GM21619 (cell line): ENCODE measurements at regions not wholly inside any gene's neighbourhood (a gene's known extent, or its start where the extent isn't known, plus 50 kb on each side); places are given as distances from the start of the nearest gene placed in this dataset.
"Not testable (repeated sequence)": the region's sequence is repeated elsewhere in the genome, so short reads cannot be mapped to it uniquely, and the experiment has no call there.

Source experiments
- ATAC-seq: cut with Tn5 transposase; IDR thresholded peaks from one replicate; pipeline ENCODE4 v1.9.1; 2021; ENCODE audit not compliant: unreplicated experiment

- no peak for ATAC-seq
Measured at GRCh38 chr11:109480251-109480650, 58.3 kb downstream of the C11orf87 start.

DNA sequence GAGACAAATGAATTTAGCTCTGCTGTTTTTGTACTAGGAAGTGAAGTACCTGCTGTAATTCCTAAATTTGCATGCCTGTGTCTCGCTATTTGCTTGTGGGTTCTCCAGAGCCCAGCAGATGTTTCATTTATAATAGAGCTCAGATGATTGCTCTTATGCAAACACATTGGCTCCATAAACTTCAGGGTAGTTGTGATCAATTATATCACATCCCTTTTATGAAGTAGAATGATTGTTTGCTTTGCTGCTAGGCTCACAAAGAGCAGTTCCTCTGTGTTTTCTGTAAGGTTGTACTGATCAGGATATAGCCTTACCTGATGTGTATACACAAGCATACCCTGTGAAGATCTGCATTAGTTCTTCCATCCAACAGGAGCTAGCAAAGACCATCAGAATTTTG, 64.1 kb downstream of the C11orf87 start:
- no peak for ATAC-seq

GRCh38 chr11:109490953-109491635, 69.1 kb downstream of the C11orf87 start:
- ATAC-seq = no peak

GRCh38 chr11:109506115-109506514, 84.1 kb downstream of the C11orf87 start:
- no peak for ATAC-seq

GRCh38 chr11:109507331-109507730, 85.3 kb downstream of the C11orf87 start:
- no peak for ATAC-seq

- no peak for ATAC-seq
Measured at GRCh38 chr11:109507836-109508561, 86.0 kb downstream of the C11orf87 start.

- ATAC-seq = no peak
Measured at GRCh38 chr11:109508943-109509342, 87.0 kb downstream of the C11orf87 start.

DNA sequence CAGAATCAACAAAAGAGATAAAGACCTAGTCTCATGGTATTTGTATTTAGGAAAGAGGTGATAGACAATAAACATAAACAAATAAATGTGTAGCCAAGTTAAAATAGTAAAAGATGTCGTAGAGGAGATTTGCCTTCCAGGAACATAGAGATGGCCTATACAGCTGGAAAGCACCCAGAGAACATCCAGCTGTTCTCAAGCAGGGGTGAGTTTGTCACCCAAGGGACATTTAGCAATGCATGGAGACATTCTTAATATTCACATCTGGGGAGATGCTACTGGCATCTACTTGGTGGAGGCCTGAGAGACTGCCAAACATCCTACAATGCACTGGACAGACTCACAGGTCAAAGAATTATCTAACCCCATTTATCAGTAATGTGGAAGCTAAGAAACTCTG, 88.3 kb downstream of the C11orf87 start:
- ATAC-seq = no peak

- no peak for ATAC-seq
Measured at GRCh38 chr11:109511598-109511997, 89.6 kb downstream of the C11orf87 start.

DNA sequence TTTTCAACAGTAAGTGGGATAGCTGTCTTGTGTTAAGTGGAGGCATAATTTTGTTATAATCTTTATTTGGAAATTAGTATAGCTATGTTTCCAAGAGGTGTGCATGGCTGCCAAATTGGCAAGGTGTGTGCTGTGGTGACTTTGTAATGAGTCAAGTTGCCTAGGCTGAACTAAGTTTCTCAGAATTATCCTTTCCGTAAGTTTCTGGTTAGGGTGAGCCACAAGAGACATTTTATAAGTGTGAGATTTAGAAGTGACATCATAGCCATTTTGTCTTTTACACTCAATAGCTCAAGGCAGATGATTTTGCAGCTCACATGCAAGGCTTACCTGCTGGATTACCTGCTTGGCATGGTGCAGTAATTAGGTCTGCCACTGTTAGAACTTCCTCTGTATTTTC, 90.3 kb downstream of the C11orf87 start:
- ATAC-seq = no peak

DNA sequence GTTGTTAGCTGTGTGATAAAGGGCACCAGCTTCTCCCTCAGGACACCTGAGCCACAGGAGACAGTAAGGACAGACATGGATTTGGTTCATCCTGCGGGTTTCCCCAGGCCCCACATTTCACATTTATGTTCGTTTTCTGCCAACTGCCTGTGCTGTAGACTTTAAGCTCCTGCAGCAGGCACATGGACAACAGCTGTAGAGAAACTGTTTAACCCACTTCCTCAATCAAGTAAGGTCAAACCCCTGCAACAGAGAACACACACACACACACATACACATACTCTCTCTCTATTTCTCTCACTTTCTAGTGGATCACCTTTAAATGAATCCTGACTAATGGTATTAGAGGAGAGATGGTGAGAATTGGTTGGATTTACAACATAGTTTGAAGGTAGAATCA, 90.7 kb downstream of the C11orf87 start:
- ATAC-seq = no peak

- ATAC-seq = no peak
Measured at GRCh38 chr11:109514313-109515018, 92.5 kb downstream of the C11orf87 start.

GRCh38 chr11:109519253-109519652, 97.3 kb downstream of the C11orf87 start:
- no peak for ATAC-seq

DNA sequence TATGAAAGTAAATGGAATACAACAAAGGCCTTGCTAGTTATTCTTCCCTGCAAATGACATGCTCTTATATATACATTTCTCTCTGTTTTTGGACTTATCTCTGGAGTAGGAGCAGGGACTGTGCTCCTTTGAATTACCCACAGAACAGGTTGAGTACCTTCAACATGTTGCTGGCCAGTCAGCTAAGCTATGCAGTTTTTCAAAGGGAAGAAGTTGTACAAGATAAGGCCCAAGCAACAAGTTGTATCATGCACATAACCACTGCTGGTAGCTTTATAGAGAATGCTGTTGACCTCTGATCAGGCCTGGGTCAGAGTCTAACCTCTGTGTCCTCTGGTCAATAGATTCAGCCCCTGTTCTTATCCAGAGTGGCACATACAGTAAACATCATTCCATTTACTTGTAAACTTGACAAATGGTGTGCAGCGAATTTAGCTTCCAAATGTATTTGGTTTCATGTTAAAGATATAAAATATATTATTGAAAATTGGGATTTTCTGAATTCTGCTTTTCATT, 99.6 kb downstream of the C11orf87 start:
- no peak for ATAC-seq

- no peak for ATAC-seq
Measured at GRCh38 chr11:109522116-109522755, 100.2 kb downstream of the C11orf87 start.

- ATAC-seq = not testable (repeated sequence)
Measured at GRCh38 chr11:109525636-109526035, 103.6 kb downstream of the C11orf87 start.

- ATAC-seq = no peak
Measured at GRCh38 chr11:109526061-109526460, 104.1 kb downstream of the C11orf87 start.

DNA sequence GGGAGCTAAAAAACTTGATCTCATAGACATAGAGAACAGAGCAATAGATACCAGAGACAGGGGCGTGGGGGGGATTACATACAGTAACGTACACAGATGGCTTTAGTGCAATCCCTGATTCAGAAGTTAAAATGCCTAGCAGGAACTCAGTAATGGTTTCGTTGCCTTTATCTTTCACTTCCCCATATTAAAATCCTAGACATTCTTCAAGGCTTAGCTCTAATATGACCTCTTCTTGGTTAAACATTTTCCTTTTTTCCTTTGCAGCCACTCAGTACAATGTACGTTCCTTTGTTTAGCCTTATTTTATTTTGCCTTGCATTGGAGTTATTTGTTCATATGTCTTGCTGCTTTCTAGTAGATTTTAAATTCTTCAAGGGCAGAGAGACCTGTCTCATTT, 104.9 kb downstream of the C11orf87 start:
- ATAC-seq = no peak

DNA sequence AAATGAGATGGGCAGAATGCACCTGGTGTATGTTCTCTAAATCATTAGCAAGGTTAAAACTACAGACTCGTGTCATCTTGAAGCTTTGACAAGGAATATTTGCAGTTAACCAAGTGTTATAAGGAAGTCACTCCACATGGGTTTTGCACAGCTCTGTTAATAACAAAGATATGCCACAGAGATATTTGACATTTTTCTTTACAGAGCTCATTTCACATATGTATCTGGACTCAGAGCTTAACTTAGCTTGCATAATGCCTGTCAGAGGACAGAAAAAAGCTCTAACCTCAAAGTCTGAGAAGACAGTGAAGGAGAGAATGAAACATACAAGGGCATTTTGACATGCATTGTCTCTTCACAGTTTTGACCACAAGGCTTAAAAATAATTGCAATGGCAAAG, 105.5 kb downstream of the C11orf87 start:
- no peak for ATAC-seq

DNA sequence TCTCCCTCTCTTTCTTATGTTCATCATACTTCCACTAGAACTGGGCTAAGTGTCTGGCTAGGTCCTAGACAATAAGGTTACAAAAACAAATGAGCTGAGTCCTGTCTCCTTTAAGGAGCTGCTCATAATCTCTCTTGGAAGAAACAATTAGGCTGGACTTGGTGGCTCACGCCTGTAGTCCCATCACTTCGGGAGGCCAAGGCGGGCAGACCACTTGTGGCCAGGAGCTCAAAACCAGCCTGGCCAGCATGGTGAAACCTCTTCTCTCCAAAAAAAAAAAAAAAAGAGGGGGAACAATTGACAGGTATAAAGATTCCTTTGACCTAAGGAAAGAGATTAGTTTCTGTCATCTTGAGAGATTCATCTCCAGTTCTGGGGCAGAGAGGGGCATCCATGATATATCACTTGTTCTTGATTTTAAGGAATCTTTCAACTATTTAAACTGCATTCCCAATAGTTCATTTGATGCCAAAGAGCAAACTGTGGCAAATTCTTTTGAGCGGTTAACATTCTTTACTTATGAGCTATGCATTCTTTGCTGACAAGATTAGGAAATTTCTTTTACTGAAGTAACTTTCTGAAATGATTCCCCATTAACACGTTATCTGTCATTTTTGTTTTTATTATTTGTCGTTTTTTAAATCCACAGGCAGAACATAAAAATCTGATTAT, 125.5 kb downstream of the C11orf87 start:
- no peak for ATAC-seq

DNA sequence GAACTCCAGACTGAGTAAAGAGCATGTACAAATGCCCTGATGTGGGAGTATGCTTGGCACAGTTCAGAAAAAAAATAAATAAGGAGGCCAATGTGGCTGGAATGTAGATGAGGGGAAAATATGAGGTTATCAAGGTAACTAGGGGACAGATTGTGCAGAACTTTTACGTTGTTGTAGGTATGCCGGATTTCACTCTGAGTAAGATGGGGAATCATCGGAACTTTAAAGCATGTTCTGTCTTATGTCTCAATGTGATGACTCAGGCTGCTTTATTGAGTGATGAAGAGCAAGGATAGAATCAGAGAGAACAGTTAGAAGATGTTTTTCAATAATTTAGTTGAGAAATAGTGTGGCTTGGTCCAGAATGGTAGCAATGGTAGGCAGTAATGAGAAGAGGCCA, 130.4 kb downstream of the C11orf87 start:
- ATAC-seq = no peak
